BE2C (cell line): ENCODE measurements at regions not wholly inside any gene's neighbourhood (a gene's known extent, or its start where the extent isn't known, plus 50 kb on each side); places are given as distances from the start of the nearest gene placed in this dataset.

Source experiments
- DNase-seq: peaks from one replicate; pipeline ENCODE4 v3.0.0-alpha.2; 2020
- H3K27me3 ChIP-seq: fragments of 250-450 bp; sonication (Bioruptor Pico); 2 replicates; pipeline ENCODE4 v1.5.1; 2020; ENCODE audit warnings: mild to moderate bottlenecking
- H3K36me3 ChIP-seq: fragments of 250-450 bp; sonication (Bioruptor Pico); 2 replicates; pipeline ENCODE4 v1.5.1; 2020; ENCODE audit warnings: mild to moderate bottlenecking
- H3K4me1 ChIP-seq: fragments of 250-450 bp; sonication (Bioruptor Pico); 2 replicates; pipeline ENCODE4 v1.5.1; 2020
- H3K4me3 ChIP-seq: 2 replicates; pipeline ENCODE4 v1.5.1; 2011; ENCODE audit warnings: low read depth, low read length
- H3K9me3 ChIP-seq: fragments of 250-450 bp; sonication (Bioruptor Pico); 2 replicates; pipeline ENCODE4 v1.5.1; 2020
- TF ChIP-seq, protein P1 (sequence below): IDR thresholded peaks from 2 replicates; pipeline ENCODE4 v1.5.1; 2012; ENCODE audit warnings: mild to moderate bottlenecking, low read depth, low read length

DNA sequence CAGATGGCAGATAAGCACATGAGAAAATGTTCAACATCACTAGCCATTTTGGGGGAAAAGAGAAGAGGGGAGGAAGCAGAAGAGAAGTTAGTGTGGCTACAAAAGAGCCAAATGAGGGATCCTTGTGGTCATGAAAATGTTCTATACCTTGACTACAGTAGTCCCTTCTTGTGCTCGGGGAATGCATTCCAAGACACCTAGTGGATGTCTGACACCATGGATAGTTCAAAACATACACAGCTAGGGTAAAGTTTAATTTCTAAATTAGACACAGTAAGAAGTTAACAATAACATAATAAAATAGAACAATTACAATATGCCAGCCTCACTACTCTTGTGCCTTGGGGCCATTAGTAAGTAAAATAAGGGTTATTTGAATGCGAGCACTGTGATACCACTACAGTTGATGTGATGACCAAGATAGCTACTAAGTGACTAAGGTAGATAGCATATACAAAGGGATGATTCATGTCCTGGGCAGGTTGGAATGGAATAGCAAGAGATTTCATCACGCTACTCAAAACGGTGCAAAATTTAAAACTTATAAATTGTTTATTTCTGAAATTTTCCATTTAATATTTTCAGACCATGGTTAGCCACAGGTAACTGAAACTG lies 344.1 kb downstream of the NR2F1-AS1 start:
- H3K4me3 ChIP-seq, result no peak overlapping the region
- H3K9me3 ChIP-seq, result no peaks in the 10 kb centered on the region
- H3K36me3 ChIP-seq, result no peaks in the 10 kb centered on the region
- TF ChIP-seq, protein P1, sequence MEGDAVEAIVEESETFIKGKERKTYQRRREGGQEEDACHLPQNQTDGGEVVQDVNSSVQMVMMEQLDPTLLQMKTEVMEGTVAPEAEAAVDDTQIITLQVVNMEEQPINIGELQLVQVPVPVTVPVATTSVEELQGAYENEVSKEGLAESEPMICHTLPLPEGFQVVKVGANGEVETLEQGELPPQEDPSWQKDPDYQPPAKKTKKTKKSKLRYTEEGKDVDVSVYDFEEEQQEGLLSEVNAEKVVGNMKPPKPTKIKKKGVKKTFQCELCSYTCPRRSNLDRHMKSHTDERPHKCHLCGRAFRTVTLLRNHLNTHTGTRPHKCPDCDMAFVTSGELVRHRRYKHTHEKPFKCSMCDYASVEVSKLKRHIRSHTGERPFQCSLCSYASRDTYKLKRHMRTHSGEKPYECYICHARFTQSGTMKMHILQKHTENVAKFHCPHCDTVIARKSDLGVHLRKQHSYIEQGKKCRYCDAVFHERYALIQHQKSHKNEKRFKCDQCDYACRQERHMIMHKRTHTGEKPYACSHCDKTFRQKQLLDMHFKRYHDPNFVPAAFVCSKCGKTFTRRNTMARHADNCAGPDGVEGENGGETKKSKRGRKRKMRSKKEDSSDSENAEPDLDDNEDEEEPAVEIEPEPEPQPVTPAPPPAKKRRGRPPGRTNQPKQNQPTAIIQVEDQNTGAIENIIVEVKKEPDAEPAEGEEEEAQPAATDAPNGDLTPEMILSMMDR, result no peak
- no peak for DNase-seq
- no peaks in the 10 kb centered on the region for H3K27me3 ChIP-seq
- no peaks in the 10 kb centered on the region for H3K4me1 ChIP-seq

DNA sequence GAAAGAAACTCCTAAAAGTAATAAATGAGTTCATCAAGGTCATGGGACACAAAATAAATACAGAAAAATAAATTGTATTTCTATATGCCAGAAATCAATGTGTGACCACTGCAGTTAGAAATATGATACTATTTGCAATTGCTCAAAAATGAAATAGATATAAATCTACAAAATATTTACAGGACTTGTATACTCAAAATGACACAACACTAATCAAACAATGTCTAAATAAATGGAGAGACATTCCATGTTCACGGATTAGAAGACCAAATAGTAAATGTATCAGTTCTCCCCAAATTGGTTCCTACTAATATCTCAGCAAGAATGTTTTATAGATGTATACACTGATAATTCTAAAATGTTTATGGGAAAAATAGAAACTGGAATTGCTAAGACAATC lies 345.3 kb downstream of the NR2F1-AS1 start:
- Histone ChIP-seq H3K9me3 (no peaks in the 10 kb centered on the region), H3K4me3 (no peak overlapping the region), H3K27me3 (no peaks in the 10 kb centered on the region), H3K36me3 (no peaks in the 10 kb centered on the region), H3K4me1 (no peaks in the 10 kb centered on the region)
- TF ChIP-seq, protein P1, result no peak
- no peak for DNase-seq

DNA sequence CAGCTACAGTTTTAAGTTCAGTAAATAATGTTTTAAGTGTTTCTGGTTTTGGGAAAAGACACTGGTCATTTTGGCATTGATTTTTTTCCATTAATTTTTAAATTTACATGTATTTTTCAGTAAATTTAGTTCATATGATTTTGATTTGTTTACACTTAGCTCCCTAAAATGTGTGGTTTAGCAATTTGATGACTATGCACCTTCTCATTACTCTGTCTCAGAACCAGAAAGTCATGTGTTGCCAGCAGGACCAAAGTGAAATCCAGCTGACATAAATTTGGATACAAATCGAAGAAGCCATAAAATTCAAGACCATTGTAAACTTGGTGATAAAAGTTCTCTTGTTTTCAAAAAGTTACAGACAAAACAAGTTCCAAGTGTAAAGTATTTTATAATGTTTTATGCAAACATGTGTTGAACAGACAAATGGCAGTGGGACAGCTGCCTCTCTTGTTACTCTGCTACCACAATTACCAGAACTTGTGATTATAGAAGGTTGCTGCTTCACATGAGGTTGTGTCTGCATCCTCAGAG lies 354.8 kb downstream of the NR2F1-AS1 start:
- no peak overlapping the region for H3K4me3 ChIP-seq
- no peak for DNase-seq
- H3K36me3 ChIP-seq, result no peaks in the 10 kb centered on the region
- TF ChIP-seq, protein P1, result no peak
- no peaks in the 10 kb centered on the region for H3K9me3 ChIP-seq
- no peaks in the 10 kb centered on the region for H3K27me3 ChIP-seq
- H3K4me1 ChIP-seq, result no peaks in the 10 kb centered on the region

DNA sequence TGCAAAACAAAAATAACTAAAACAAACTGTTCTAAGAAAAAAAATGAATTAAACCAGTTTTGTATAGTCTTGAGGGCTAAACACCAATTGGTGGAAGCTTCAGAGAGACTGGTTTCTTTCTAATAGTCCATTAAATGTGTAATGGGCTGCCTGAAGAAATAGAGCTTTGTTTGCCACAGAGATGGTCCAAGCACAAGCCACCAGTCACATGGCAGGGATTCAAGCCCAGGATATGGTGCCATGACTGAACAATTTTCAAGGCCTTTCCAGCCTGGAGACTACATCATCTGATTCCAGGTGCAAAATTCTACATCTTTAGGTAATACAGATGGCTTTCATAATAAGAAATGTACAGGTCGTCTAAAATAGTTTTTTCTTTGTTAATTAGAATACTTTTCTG lies 355.3 kb downstream of the NR2F1-AS1 start:
- no peak for DNase-seq
- Histone ChIP-seq H3K4me1 (no peaks in the 10 kb centered on the region), H3K27me3 (no peaks in the 10 kb centered on the region), H3K9me3 (no peaks in the 10 kb centered on the region), H3K36me3 (no peaks in the 10 kb centered on the region), H3K4me3 (no peak overlapping the region)
- TF ChIP-seq, protein P1, result no peak

DNA sequence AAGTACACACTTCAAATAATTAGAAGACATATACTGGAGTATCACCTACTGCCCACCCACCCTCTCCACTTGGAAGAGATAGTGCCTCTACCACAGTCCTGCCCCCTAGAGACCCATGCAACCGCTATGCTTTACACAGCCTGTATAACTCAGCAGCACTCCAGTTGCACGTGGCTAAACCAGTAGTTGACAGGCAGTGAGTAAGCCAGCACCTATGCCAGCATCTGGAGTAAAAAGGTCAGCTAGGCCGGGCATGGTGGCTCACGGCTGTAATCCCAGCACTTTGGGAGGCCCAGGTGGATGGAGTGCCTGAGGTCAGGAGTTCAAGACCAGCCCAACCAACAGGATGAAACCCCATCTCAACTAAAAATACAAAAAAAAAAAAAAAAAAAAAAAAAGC lies 356.4 kb downstream of the NR2F1-AS1 start:
- TF ChIP-seq, protein P1, result no peak
- Histone ChIP-seq H3K4me3 (no peak overlapping the region), H3K4me1 (no peaks in the 10 kb centered on the region), H3K9me3 (no peaks in the 10 kb centered on the region), H3K27me3 (no peaks in the 10 kb centered on the region), H3K36me3 (no peaks in the 10 kb centered on the region)
- no peak for DNase-seq

DNA sequence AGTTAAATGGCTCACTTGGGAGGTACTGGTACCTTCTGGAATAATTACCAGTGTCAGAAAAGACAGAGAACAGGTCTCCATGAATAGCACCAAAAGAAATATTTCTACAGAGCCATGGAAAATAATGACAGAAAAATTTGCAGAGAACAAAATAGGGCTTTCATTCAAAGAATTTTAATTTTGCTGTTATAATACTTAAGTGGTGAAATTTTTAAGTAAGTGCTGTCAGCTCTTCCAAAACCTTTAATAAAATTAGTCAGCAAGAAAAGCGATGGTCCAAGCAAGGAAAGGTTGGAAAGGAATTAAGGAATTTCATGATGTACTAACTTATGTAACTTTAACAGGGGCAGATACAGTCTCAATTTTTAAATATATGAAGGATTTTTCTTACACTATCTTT lies 359.2 kb downstream of the NR2F1-AS1 start:
- TF ChIP-seq, protein P1, result no peak
- no peak overlapping the region for H3K4me3 ChIP-seq

More for the DNA sequence above, 359.2 kb downstream of the NR2F1-AS1 start:
- Histone ChIP-seq H3K9me3 (no peaks in the 10 kb centered on the region), H3K4me1 (no peaks in the 10 kb centered on the region), H3K36me3 (no peaks in the 10 kb centered on the region), H3K27me3 (no peaks in the 10 kb centered on the region)
- DNase-seq, result no peak
